H1 (cell line): ENCODE measurements at regions not wholly inside any gene's neighbourhood (a gene's known extent, or its start where the extent isn't known, plus 50 kb on each side); places are given as distances from the start of the nearest gene placed in this dataset.
"Not testable (repeated sequence)": the region's sequence is repeated elsewhere in the genome, so short reads cannot be mapped to it uniquely, and the experiment has no call there.

Experiments
- CTCF ChIA-PET: fragments of 300-600 bp; sonication (Branson Sonifier 250); formaldehyde crosslinking; loops from one replicate; lab custom pipeline; 2021; ENCODE audit not compliant: partially characterized antibody; lab: Charles Lee
- POLR2A ChIA-PET: fragments of 300-600 bp; sonication (Branson Sonifier 250); formaldehyde crosslinking; loops from one replicate; lab custom pipeline; 2021; ENCODE audit warnings: inconsistent platforms; ENCODE audit not compliant: partially characterized antibody; lab: Charles Lee
- DNase-seq, 2 experiments: peaks; one replicate each; pipeline versions ENCODE4 v3.0.0 to v3.0.0-alpha.2; 2010 to 2022; ENCODE audit warnings: low spot score in 2 of 2, low read depth in 1 of 2, mixed read lengths in 1 of 2
- FAIRE-seq: peaks from 2 replicates; lab custom pipeline; 2011; peaks lifted over from hg19 to GRCh38; lab: Jason Lieb, UNC
- H2AFZ ChIP-seq: 2 replicates; pipeline ENCODE4 v1.8.1; 2012; ENCODE audit warnings: low read length, inconsistent platforms
- H2AK5ac ChIP-seq: 2 replicates; pipeline ENCODE4 v1.6.1; 2013; ENCODE audit warnings: low read depth, low read length
- H2BK120ac ChIP-seq: replicated peaks from 2 replicates; pipeline ENCODE3; 2013; ENCODE audit warnings: low read depth, low read length, inconsistent platforms
- H2BK12ac ChIP-seq: 2 replicates; pipeline ENCODE4 v1.6.1; 2013; ENCODE audit warnings: low read depth, low read length
- H2BK15ac ChIP-seq: 2 replicates; pipeline ENCODE4 v1.6.1; 2013; ENCODE audit warnings: low read length
- H2BK20ac ChIP-seq: 2 replicates; pipeline ENCODE4 v1.6.1; 2013; ENCODE audit warnings: low read length
- H2BK5ac ChIP-seq: 2 replicates; pipeline ENCODE4 v1.6.1; 2013; ENCODE audit warnings: low read depth, low read length
- H3K14ac ChIP-seq: 2 replicates; pipeline ENCODE4 v1.6.1; 2013; ENCODE audit warnings: inconsistent platforms; ENCODE audit not compliant: insufficient read length
- H3K18ac ChIP-seq: 2 replicates; pipeline ENCODE4 v1.6.1; 2013; ENCODE audit warnings: low read length; ENCODE audit errors: extremely low read depth
- H3K23ac ChIP-seq: 2 replicates; pipeline ENCODE4 v1.6.1; 2013; ENCODE audit warnings: inconsistent platforms; ENCODE audit not compliant: insufficient read length
- H3K23me2 ChIP-seq: 2 replicates; pipeline ENCODE4 v1.6.1; 2013; ENCODE audit warnings: low read depth, low read length
- H3K27ac ChIP-seq: 2 replicates; pipeline ENCODE4 v1.6.1; 2011; ENCODE audit warnings: low read depth, low read length, inconsistent platforms
- H3K27me3 ChIP-seq, 4 experiments: replicated peaks in 1 of 4; 1 replicate in 1 of 4; 2 replicates in 3 of 4; pipeline versions ENCODE4 v1.6.1 to v1.8.1; 2011 to 2013; ENCODE audit warnings: low read length in 3 of 4, mild to moderate bottlenecking in 3 of 4, inconsistent platforms in 2 of 4, mixed read lengths in 2 of 4, moderate library complexity in 1 of 4; ENCODE audit not compliant: control insufficient read depth in 3 of 4, insufficient read depth in 3 of 4; ENCODE audit errors: extremely low read depth in 1 of 4
- H3K36me3 ChIP-seq, 4 experiments: 2 replicates each; pipeline versions ENCODE4 v1.6.1 to v1.8.1; 2011 to 2013; ENCODE audit warnings: mild to moderate bottlenecking in 4 of 4, low read length in 3 of 4, moderate library complexity in 2 of 4, control low read depth in 1 of 4, inconsistent platforms in 1 of 4; ENCODE audit not compliant: insufficient read depth in 4 of 4, control insufficient read depth in 2 of 4
- H3K4ac ChIP-seq: replicated peaks from 2 replicates; pipeline ENCODE3; 2013; ENCODE audit warnings: low read length, low read depth, mixed read lengths, inconsistent platforms; ENCODE audit not compliant: insufficient read length
- H3K4me1 ChIP-seq, 4 experiments: replicated peaks in 1 of 4; 1 replicate in 1 of 4; 2 replicates in 3 of 4; pipeline versions ENCODE4 v1.6.1 to v1.8.1; 2011 to 2013; ENCODE audit warnings: low read length in 3 of 4, inconsistent platforms in 2 of 4, mixed read lengths in 1 of 4; ENCODE audit not compliant: insufficient read depth in 4 of 4, control insufficient read depth in 3 of 4
- H3K4me2 ChIP-seq, 2 experiments: 2 replicates each; pipeline versions ENCODE4 v1.6.1 to v1.8.1; 2011 to 2013; ENCODE audit warnings: low read depth in 2 of 2, low read length in 2 of 2, control low read depth in 1 of 2, inconsistent platforms in 1 of 2, mild to moderate bottlenecking in 1 of 2; ENCODE audit not compliant: insufficient read depth in 1 of 2
- H3K4me3 ChIP-seq, 4 experiments: fragments of 200-600, 300-600 bp in 1 of 4; sonication (generic), shearing (Covaris generic), sonication (Bioruptor Twin) in 1 of 4; 2 replicates each; pipeline versions ENCODE4 v1.5.1 to v1.8.1; 2011 to 2016; ENCODE audit warnings: low read length in 4 of 4, low read depth in 3 of 4, control low read depth in 2 of 4, inconsistent platforms in 2 of 4, mild to moderate bottlenecking in 2 of 4, mixed read lengths in 1 of 4, moderate library complexity in 1 of 4; ENCODE audit not compliant: insufficient read depth in 2 of 4; ENCODE audit errors: extremely low read depth in 1 of 4
- H3K56ac ChIP-seq: replicated peaks from 2 replicates; pipeline ENCODE3; 2013; ENCODE audit warnings: low read depth, mild to moderate bottlenecking, mixed read lengths, low read length, inconsistent platforms; ENCODE audit not compliant: insufficient read length
- H3K79me1 ChIP-seq: 2 replicates; pipeline ENCODE4 v1.6.1; 2013; ENCODE audit warnings: low read depth, low read length, control low read depth
- H3K79me2 ChIP-seq, 2 experiments: 2 replicates each; pipeline versions ENCODE4 v1.6.1 to v1.8.1; 2012 to 2013; ENCODE audit warnings: low read length in 2 of 2, mild to moderate bottlenecking in 2 of 2, inconsistent platforms in 1 of 2; ENCODE audit not compliant: insufficient read depth in 2 of 2, control insufficient read depth in 1 of 2
- H3K9ac ChIP-seq, 4 experiments: replicated peaks in 1 of 4; 1 replicate in 1 of 4; 2 replicates in 3 of 4; pipeline versions ENCODE4 v1.6.1 to v1.8.1; 2011 to 2013; ENCODE audit warnings: low read depth in 3 of 4, low read length in 3 of 4, control low read depth in 2 of 4, mild to moderate bottlenecking in 2 of 4, moderate library complexity in 2 of 4, inconsistent platforms in 1 of 4; ENCODE audit errors: extremely low read depth in 1 of 4
- H3K9me3 ChIP-seq, 2 experiments: 2 replicates each; pipeline versions ENCODE4 v1.6.1 to v1.8.1; 2012 to 2013; ENCODE audit warnings: mild to moderate bottlenecking in 2 of 2, moderate library complexity in 2 of 2, control low read depth in 1 of 2, inconsistent platforms in 1 of 2, low read depth in 1 of 2, low read length in 1 of 2, mixed read lengths in 1 of 2; ENCODE audit not compliant: insufficient read depth in 2 of 2
- H4K20me1 ChIP-seq, 2 experiments: replicated peaks in 1 of 2; 2 replicates each; pipeline versions ENCODE3 to v1.8.1; 2011 to 2013; ENCODE audit warnings: inconsistent platforms in 2 of 2, low read length in 2 of 2, mild to moderate bottlenecking in 1 of 2; ENCODE audit not compliant: insufficient read depth in 2 of 2, control insufficient read depth in 1 of 2
- H4K5ac ChIP-seq: 2 replicates; pipeline ENCODE4 v1.6.1; 2013; ENCODE audit warnings: low read length, low read depth, mixed read lengths, inconsistent platforms; ENCODE audit not compliant: insufficient read length
- H4K8ac ChIP-seq: 2 replicates; pipeline ENCODE4 v1.8.0; 2013; ENCODE audit warnings: mild to moderate bottlenecking, moderate library complexity, low read length, inconsistent platforms; ENCODE audit not compliant: insufficient read depth; ENCODE audit errors: extremely low read depth
- H4K91ac ChIP-seq: replicated peaks from 2 replicates; pipeline ENCODE3; 2013; ENCODE audit warnings: low read length, mixed read lengths, inconsistent platforms; ENCODE audit not compliant: insufficient read length
- WGBS, 2 experiments: shearing (Covaris generic) in 1 of 2; methylation state at CpG; one replicate each; pipeline versions ENCODE4 v1.1.6 to v1.1.7; 2013 to 2015; ENCODE audit warnings: low lambda C conversion rate in 2 of 2, mixed read lengths in 2 of 2, inconsistent platforms in 1 of 2, low coverage in 1 of 2, missing lambda C conversion rate in 1 of 2; ENCODE audit not compliant: insufficient replicate concordance in 2 of 2, insufficient coverage in 1 of 2, insufficient read length in 1 of 2; ENCODE audit errors: extremely low coverage in 1 of 2, missing lambda C conversion rate in 1 of 2; 5-methylcytosine and 5-hydroxymethylcytosine counted together

GRCh38 chr12:31195620-31196019, 122.0 kb downstream of the DDX11 start:
- H3K9ac ChIP-seq, H4K5ac ChIP-seq, H3K4me1 ChIP-seq, H4K20me1 ChIP-seq, DNase-seq, CTCF ChIA-PET, H3K23me2 ChIP-seq, H2AK5ac ChIP-seq, H3K27ac ChIP-seq, H3K36me3 ChIP-seq, H2AFZ ChIP-seq, H4K8ac ChIP-seq, H3K27me3 ChIP-seq, H3K79me1 ChIP-seq, H2BK5ac ChIP-seq, H3K14ac ChIP-seq, H2BK15ac ChIP-seq, H3K18ac ChIP-seq, H2BK12ac ChIP-seq, FAIRE-seq, H3K4me2 ChIP-seq, H3K56ac ChIP-seq, H3K79me2 ChIP-seq, H4K91ac ChIP-seq, H3K23ac ChIP-seq, H2BK120ac ChIP-seq, H3K9me3 ChIP-seq, POLR2A ChIA-PET, H3K4ac ChIP-seq, H2BK20ac ChIP-seq, H3K4me3 ChIP-seq: not testable (repeated sequence)
- 67% methylated on average over 1 of the region's 1 CpG; no CpG with 5 or more reads in 1 of the 2 experiments for WGBS, 2 experiments

GRCh38 chr12:31199476-31199875, 125.8 kb downstream of the DDX11 start:
- H3K23me2 ChIP-seq, CTCF ChIA-PET, H4K5ac ChIP-seq, H2BK5ac ChIP-seq, H4K91ac ChIP-seq, H4K8ac ChIP-seq, H4K20me1 ChIP-seq, H3K4me2 ChIP-seq, H2BK15ac ChIP-seq, H3K18ac ChIP-seq, H3K79me2 ChIP-seq, H3K4me1 ChIP-seq, H3K4ac ChIP-seq, H3K79me1 ChIP-seq, FAIRE-seq, H3K36me3 ChIP-seq, DNase-seq, H3K27me3 ChIP-seq, H2AK5ac ChIP-seq, H3K56ac ChIP-seq, POLR2A ChIA-PET, H2BK20ac ChIP-seq, H3K14ac ChIP-seq, H3K23ac ChIP-seq, H3K4me3 ChIP-seq, H2AFZ ChIP-seq, H2BK120ac ChIP-seq, H3K9ac ChIP-seq, H3K27ac ChIP-seq, H2BK12ac ChIP-seq, H3K9me3 ChIP-seq: not testable (repeated sequence)
- 70% methylated on average over 4 of the region's 4 CpGs; no CpG with 5 or more reads in 1 of the 2 experiments for WGBS, 2 experiments
